Endothelial cell of umbilical vein (primary cell): ENCODE measurements at regions not wholly inside any gene's neighbourhood (a gene's known extent, or its start where the extent isn't known, plus 50 kb on each side); places are given as distances from the start of the nearest gene placed in this dataset.

Source experiments
- BruUV-seq: library from RNA; stranded (reverse); fragments of 400-500 nt; replicated peaks from 2 replicates; lab custom pipeline; 2021; lab: Mats Ljungman, UMichigan
- CTCF ChIA-PET: fragments of 300-600, 350-600 bp; sonication (Branson Sonifier 250); formaldehyde crosslinking; loops from one replicate; lab custom pipeline; 2021; ENCODE audit warnings: antibody characterized with exemption, inconsistent platforms; lab: Charles Lee
- POLR2A ChIA-PET: fragments of 300-600, 350-600 bp; sonication (Branson Sonifier 250); formaldehyde crosslinking; loops from one replicate; lab custom pipeline; 2021; ENCODE audit warnings: antibody characterized with exemption, inconsistent platforms; lab: Charles Lee
- DNase-seq: peaks from one replicate; pipeline ENCODE4 v3.0.0-alpha.2; 2011; ENCODE audit warnings: low read depth, low spot score
- FAIRE-seq: peaks from 2 replicates; lab custom pipeline; 2011; peaks lifted over from hg19 to GRCh38; lab: Jason Lieb, UNC
- H2AFZ ChIP-seq: 2 replicates; pipeline ENCODE4 v1.6.0; 2012; ENCODE audit warnings: low read depth, low read length, control low read depth, inconsistent platforms
- H3K27ac ChIP-seq: 2 replicates; pipeline ENCODE4 v1.5.1; 2011; ENCODE audit warnings: low read depth, mild to moderate bottlenecking, control low read depth, low read length, moderate library complexity; ENCODE audit not compliant: insufficient read depth
- H3K27me3 ChIP-seq, 2 experiments: 2 replicates each; pipeline versions ENCODE4 v1.6.0 to v1.6.1; 2011; ENCODE audit warnings: low read length in 2 of 2, mixed read lengths in 1 of 2; ENCODE audit not compliant: control insufficient read depth in 2 of 2, insufficient read depth in 2 of 2
- H3K36me3 ChIP-seq, 2 experiments: 2 replicates in 1 of 2; 3 replicates in 1 of 2; pipeline ENCODE4 v1.5.1; 2011; ENCODE audit warnings: low read length in 2 of 2, mild to moderate bottlenecking in 1 of 2, moderate library complexity in 1 of 2; ENCODE audit not compliant: control insufficient read depth in 2 of 2, insufficient read depth in 2 of 2; ENCODE audit errors: extremely low read depth in 1 of 2
- H3K4me1 ChIP-seq: 3 replicates; pipeline ENCODE4 v1.5.1; 2011; ENCODE audit warnings: mild to moderate bottlenecking, low read length; ENCODE audit not compliant: control insufficient read depth, insufficient read depth; ENCODE audit errors: extremely low read depth
- H3K4me2 ChIP-seq: 2 replicates; pipeline ENCODE4 v1.6.1; 2011; ENCODE audit warnings: low read length, control low read depth, mixed read lengths; ENCODE audit not compliant: insufficient read depth
- H3K4me3 ChIP-seq, 3 experiments: fragments of 200-600 bp in 1 of 3; sonication (generic), shearing (Covaris generic) in 1 of 3; replicated peaks in 1 of 3; 2 replicates each; pipeline ENCODE4 v1.5.1; 2011 to 2016; ENCODE audit warnings: control low read depth in 3 of 3, low read length in 3 of 3, mild to moderate bottlenecking in 2 of 3, inconsistent platforms in 1 of 3, low read depth in 1 of 3, moderate library complexity in 1 of 3; ENCODE audit not compliant: insufficient read depth in 1 of 3
- H3K79me2 ChIP-seq: 2 replicates; pipeline ENCODE4 v1.6.0; 2012; ENCODE audit warnings: low read length, inconsistent platforms; ENCODE audit not compliant: control insufficient read depth, insufficient read depth
- H3K9ac ChIP-seq: replicated peaks from 2 replicates; pipeline ENCODE3; 2011; ENCODE audit warnings: low read length, control low read depth; ENCODE audit not compliant: insufficient read depth; ENCODE audit errors: extremely low read depth
- H3K9me1 ChIP-seq: replicated peaks from 3 replicates; pipeline ENCODE4 v1.6.0; 2011; ENCODE audit warnings: mild to moderate bottlenecking, low read length; ENCODE audit not compliant: control insufficient read depth, insufficient read depth; ENCODE audit errors: extremely low read depth
- H3K9me3 ChIP-seq: replicated peaks from 2 replicates; pipeline ENCODE4 v1.5.1; 2012; ENCODE audit warnings: low read length, inconsistent platforms; ENCODE audit not compliant: control insufficient read depth, insufficient read depth
- H4K20me1 ChIP-seq: replicated peaks from 2 replicates; pipeline ENCODE3; 2011; ENCODE audit warnings: mild to moderate bottlenecking, low read length; ENCODE audit not compliant: control insufficient read depth, insufficient read depth; ENCODE audit errors: extremely low read depth
- CTCF ChIP-seq, 2 donors: IDR thresholded peaks; 1 replicate in 1 of 2; 2 replicates in 1 of 2; pipeline ENCODE4 v1.5.1; 2011; ENCODE audit warnings: low read length in 2 of 2, mild to moderate bottlenecking in 2 of 2, moderate library complexity in 2 of 2, control low read depth in 1 of 2, inconsistent platforms in 1 of 2, low read depth in 1 of 2; ENCODE audit not compliant: insufficient read depth in 1 of 2; ENCODE audit errors: extremely low read depth in 1 of 2
- EZH2 ChIP-seq: IDR thresholded peaks from 2 replicates; pipeline ENCODE4 v1.6.1; 2012; ENCODE audit warnings: borderline replicate concordance, low read depth, mild to moderate bottlenecking, moderate library complexity, low read length, inconsistent platforms; ENCODE audit not compliant: severe bottlenecking
- FOS ChIP-seq: IDR thresholded peaks from 2 replicates; pipeline ENCODE4 v1.6.1; 2011; ENCODE audit warnings: mild to moderate bottlenecking, low read length, moderate library complexity, borderline replicate concordance; ENCODE audit not compliant: insufficient read depth
- GATA2 ChIP-seq: IDR thresholded peaks from 2 replicates; pipeline ENCODE4 v1.7.0; 2011; ENCODE audit warnings: low read depth, mild to moderate bottlenecking, moderate library complexity, mixed read lengths, low read length; ENCODE audit not compliant: insufficient read length, insufficient read depth
- JUN ChIP-seq: IDR thresholded peaks from 2 replicates; pipeline ENCODE4 v1.6.1; 2011; ENCODE audit warnings: borderline replicate concordance, low read depth; ENCODE audit not compliant: insufficient read length, insufficient read depth
- MAX ChIP-seq: IDR thresholded peaks from 2 replicates; pipeline ENCODE4 v1.6.1; 2011; ENCODE audit not compliant: insufficient read depth, insufficient read length
- MYC ChIP-seq: IDR thresholded peaks from one replicate; pipeline ENCODE4 v1.6.1; 2011; ENCODE audit warnings: mild to moderate bottlenecking, low read depth, low read length
- POLR2A ChIP-seq: IDR thresholded peaks from 2 replicates; pipeline ENCODE4 v1.6.1; 2012; ENCODE audit warnings: low read depth, mild to moderate bottlenecking, control low read depth, low read length
- POLR2AphosphoS5 ChIP-seq: IDR thresholded peaks from 2 replicates; pipeline ENCODE4 v1.6.1; 2012; ENCODE audit warnings: low read depth, mild to moderate bottlenecking, control low read depth, low read length, moderate library complexity; ENCODE audit not compliant: insufficient read depth
- dilution Hi-C: fragments of 300-500 bp; cut with MboI; formaldehyde crosslinking; loops from one replicate; pipeline ENCODE4 v1.15.0; 2019; ENCODE audit warnings: low sequenced_read_pairs; ENCODE audit not compliant: extremely low pct_ligation_motif_present
- intact Hi-C: fragments of 100-400 bp; cut with micrococcal nuclease; formaldehyde crosslinking; loops from one replicate; pipeline ENCODE4 v1.10.0; 2022

- Histone ChIP-seq H3K4me2 (no peak overlapping the region), H3K4me1 (no peaks in the 10 kb centered on the region), H3K9me1 (no peaks in the 10 kb centered on the region), H3K27me3 (no peaks in the 10 kb centered on the region), H4K20me1 (no peaks in the 10 kb centered on the region), H3K79me2 (no peaks in the 10 kb centered on the region), H3K4me3 (no peak overlapping the region), H3K36me3 (no peaks in the 10 kb centered on the region), H3K27ac (no peak overlapping the region), H3K9me3 (peaks cover 10% of the 10 kb centered on the region), H3K9ac (no peak overlapping the region), H2AFZ (no peak overlapping the region)
- TF ChIP-seq FOS (no peak), MAX (no peak), GATA2 (no peak), CTCF (IDR thresholded peaks at IDR 0.05; ENCODE audit: extremely low read depth in 1 of 2, insufficient read depth in 1 of 2, low read depth in 1 of 2, low read length in 2 of 2) (no peak), POLR2AphosphoS5 (no peak), MYC (no peak), JUN (no peak), POLR2A (no peak), EZH2 (no peak)
- FAIRE-seq (no peak), DNase-seq (no peak)
- ChIA-PET CTCF (no interaction called here), POLR2A (no interaction called here)
- dilution Hi-C loops, result no loop called here
- intact Hi-C loops, result no loop called here
- no TSS peak for BruUV-seq
Observed at GRCh38 chr22:48554893-48555572, 1272.6 kb downstream of the BRD1 start.
